ENCODE measurements at regions not wholly inside any gene's neighbourhood (a gene's known extent, or its start where the extent isn't known, plus 50 kb on each side); places are given as distances from the start of the nearest gene placed in this dataset.
A peak's percentile ranks its signal among the peaks of the same experiment; 100 is the strongest.

DNA sequence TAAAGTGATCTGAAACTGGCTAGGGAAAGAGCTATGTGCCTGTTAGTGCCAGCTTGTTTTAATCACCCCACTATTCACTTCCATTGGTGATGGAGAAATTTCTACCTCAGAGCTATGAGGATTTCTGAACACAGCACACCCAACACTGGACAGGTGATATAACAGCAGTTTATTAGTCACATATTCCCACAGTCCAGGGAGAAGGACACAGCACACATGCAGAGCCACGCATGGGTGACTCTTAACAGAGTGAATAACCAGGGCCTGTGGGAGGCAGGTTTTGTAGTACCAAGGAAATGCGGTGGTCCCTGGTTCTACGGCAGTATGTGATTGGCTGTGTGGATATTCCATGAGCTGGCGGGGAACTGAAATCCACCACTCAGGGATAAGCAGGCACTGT is 455.1 kb downstream of the BTG1 start:
- no peak overlapping the region for H3K9ac ChIP-seq (ENCODE audit: low read length)
- ATAC-seq (no peak), DNase-seq (no peak)
- H3K9me3 ChIP-seq (ENCODE audit: low read length) = no peaks in the 10 kb centered on the region
- H3K36me3 ChIP-seq (ENCODE audit: low read depth, low read length) = no peaks in the 10 kb centered on the region
- no peaks in the 10 kb centered on the region for H3K9me2 ChIP-seq (replicated peaks; ENCODE audit: low read length)
- H3K27ac ChIP-seq (ENCODE audit: low read length) = no peak overlapping the region
- no TSS peak for BruUV-seq (replicated peaks)
- no peaks in the 10 kb centered on the region for H3F3A ChIP-seq (ENCODE audit: low read length, unreplicated experiment)
- H3K4me3 ChIP-seq (ENCODE audit: low read length) = no peak overlapping the region
- H3K27me3 ChIP-seq (ENCODE audit: low read length) = no peaks in the 10 kb centered on the region
- no peaks in the 10 kb centered on the region for H4K20me1 ChIP-seq (ENCODE audit: low read length)
- TF ChIP-seq, protein P1, sequence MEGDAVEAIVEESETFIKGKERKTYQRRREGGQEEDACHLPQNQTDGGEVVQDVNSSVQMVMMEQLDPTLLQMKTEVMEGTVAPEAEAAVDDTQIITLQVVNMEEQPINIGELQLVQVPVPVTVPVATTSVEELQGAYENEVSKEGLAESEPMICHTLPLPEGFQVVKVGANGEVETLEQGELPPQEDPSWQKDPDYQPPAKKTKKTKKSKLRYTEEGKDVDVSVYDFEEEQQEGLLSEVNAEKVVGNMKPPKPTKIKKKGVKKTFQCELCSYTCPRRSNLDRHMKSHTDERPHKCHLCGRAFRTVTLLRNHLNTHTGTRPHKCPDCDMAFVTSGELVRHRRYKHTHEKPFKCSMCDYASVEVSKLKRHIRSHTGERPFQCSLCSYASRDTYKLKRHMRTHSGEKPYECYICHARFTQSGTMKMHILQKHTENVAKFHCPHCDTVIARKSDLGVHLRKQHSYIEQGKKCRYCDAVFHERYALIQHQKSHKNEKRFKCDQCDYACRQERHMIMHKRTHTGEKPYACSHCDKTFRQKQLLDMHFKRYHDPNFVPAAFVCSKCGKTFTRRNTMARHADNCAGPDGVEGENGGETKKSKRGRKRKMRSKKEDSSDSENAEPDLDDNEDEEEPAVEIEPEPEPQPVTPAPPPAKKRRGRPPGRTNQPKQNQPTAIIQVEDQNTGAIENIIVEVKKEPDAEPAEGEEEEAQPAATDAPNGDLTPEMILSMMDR (conservative IDR thresholded peaks at IDR 0.05; ENCODE audit: low read depth, low read length) = no peak
- TF ChIP-seq EZH2 (IDR thresholded peaks at IDR 0.05; ENCODE audit: low read length, unreplicated experiment) (no peak), EZH2phosphoT487 (IDR thresholded peaks at IDR 0.05; ENCODE audit: borderline replicate concordance, low read length) (no peak)
- ChIA-PET CTCF (no interaction called here), POLR2A (ENCODE audit: unreplicated experiment) (no interaction called here)
- intact Hi-C loops (cut with micrococcal nuclease) = loop anchor here (10.0 kb wide), 1 partner anchor 306 kb away; no protein-coding TSS in a partner anchor
- no peak overlapping the region for H2AFZ ChIP-seq (ENCODE audit: low read length)
- no peak overlapping the region for H3K4me2 ChIP-seq (ENCODE audit: low read length)
- peaks cover 31% of the 10 kb centered on the region for H3K4me1 ChIP-seq (ENCODE audit: insufficient read depth, low read length)
- H3K79me2 ChIP-seq (ENCODE audit: low read length) = no peaks in the 10 kb centered on the region

- POLR2A ChIA-PET (ENCODE audit: unreplicated experiment) = no interaction called here
- no peak overlapping the region for H2AFZ ChIP-seq (ENCODE audit: low read length)
- intact Hi-C loops (cut with micrococcal nuclease) = loop anchor here (10.0 kb wide), 1 partner anchor 273 kb away; no protein-coding TSS in a partner anchor
- no peaks in the 10 kb centered on the region for H3K79me2 ChIP-seq (ENCODE audit: low read length)
- H4K20me1 ChIP-seq (ENCODE audit: low read length) = no peaks in the 10 kb centered on the region
- H3K36me3 ChIP-seq (ENCODE audit: low read depth, low read length) = no peaks in the 10 kb centered on the region
- no TSS peak for BruUV-seq (replicated peaks)
- H3K27ac ChIP-seq (ENCODE audit: low read length) = peak overlapping the region; percentile 81
- H3K4me3 ChIP-seq (ENCODE audit: low read length) = no peak overlapping the region
- H3K27me3 ChIP-seq (ENCODE audit: low read length) = no peaks in the 10 kb centered on the region
- H3K4me2 ChIP-seq (ENCODE audit: low read length) = peak overlapping the region; percentile 7; the same call in 1 of the 2 replicates
- no peak for TF ChIP-seq EZH2 (IDR thresholded peaks at IDR 0.05; ENCODE audit: low read length, unreplicated experiment)
- TF ChIP-seq, protein P1 (conservative IDR thresholded peaks at IDR 0.05; ENCODE audit: low read depth, low read length) = no peak
- TF ChIP-seq EZH2phosphoT487 (IDR thresholded peaks at IDR 0.05; ENCODE audit: borderline replicate concordance, low read length) = no peak
- CTCF ChIA-PET = no interaction called here
- H3K9ac ChIP-seq (ENCODE audit: low read length) = peak overlapping the region; percentile 62
- peak; percentile 66 for DNase-seq
- H3K9me2 ChIP-seq (replicated peaks; ENCODE audit: low read length) = no peaks in the 10 kb centered on the region
- H3K4me1 ChIP-seq (ENCODE audit: insufficient read depth, low read length) = peaks cover 33% of the 10 kb centered on the region
- peak; percentile 75 for ATAC-seq
- H3K9me3 ChIP-seq (ENCODE audit: low read length) = no peaks in the 10 kb centered on the region
- H3F3A ChIP-seq (ENCODE audit: low read length, unreplicated experiment) = no peaks in the 10 kb centered on the region
Measured at GRCh38 chr12:91687052-91688017, 458.3 kb downstream of the BTG1 start.

DNA sequence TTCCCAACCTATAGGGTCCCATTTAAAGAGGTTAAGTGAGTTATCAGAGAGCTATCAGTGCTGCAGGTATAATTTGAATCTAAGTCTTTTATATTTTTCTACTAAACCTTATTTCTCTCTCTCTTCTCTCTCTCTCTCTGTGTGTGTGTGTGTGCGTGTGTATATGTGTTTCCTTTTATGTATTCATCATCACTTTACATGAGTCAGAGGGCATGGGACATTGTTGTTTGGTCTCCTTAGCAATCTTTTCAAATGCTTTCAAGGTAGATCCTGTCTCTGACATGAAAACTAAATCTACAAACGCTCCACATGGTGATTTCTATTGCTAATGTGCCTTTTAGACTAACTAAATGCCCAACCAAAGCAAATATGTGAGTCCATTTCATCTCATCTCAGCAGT is 459.7 kb downstream of the BTG1 start:
- TF ChIP-seq, protein P1 (conservative IDR thresholded peaks at IDR 0.05; ENCODE audit: low read depth, low read length) = no peak
- no peak for TF ChIP-seq EZH2 (IDR thresholded peaks at IDR 0.05; ENCODE audit: low read length, unreplicated experiment)
- TF ChIP-seq EZH2phosphoT487 (IDR thresholded peaks at IDR 0.05; ENCODE audit: borderline replicate concordance, low read length) = no peak
- no peaks in the 10 kb centered on the region for H3K9me2 ChIP-seq (replicated peaks; ENCODE audit: low read length)
- H2AFZ ChIP-seq (ENCODE audit: low read length) = no peak overlapping the region
- H3K4me1 ChIP-seq (ENCODE audit: insufficient read depth, low read length) = peaks cover 33% of the 10 kb centered on the region
- ATAC-seq (peak; percentile 58), DNase-seq (peak; percentile 85)
- H3K4me2 ChIP-seq (ENCODE audit: low read length) = peak overlapping the region; percentile 27
- peak overlapping the region; percentile 62 for H3K9ac ChIP-seq (ENCODE audit: low read length)
- BruUV-seq (replicated peaks) = no TSS peak
- intact Hi-C loops (cut with micrococcal nuclease) = loop anchor here (10.0 kb wide), 1 partner anchor 271 kb away; no protein-coding TSS in a partner anchor
- ChIA-PET CTCF (no interaction called here), POLR2A (ENCODE audit: unreplicated experiment) (no interaction called here)
- no peaks in the 10 kb centered on the region for H4K20me1 ChIP-seq (ENCODE audit: low read length)
- no peaks in the 10 kb centered on the region for H3K79me2 ChIP-seq (ENCODE audit: low read length)
- no peaks in the 10 kb centered on the region for H3F3A ChIP-seq (ENCODE audit: low read length, unreplicated experiment)
- H3K27ac ChIP-seq (ENCODE audit: low read length) = peak overlapping the region; percentile 81
- H3K36me3 ChIP-seq (ENCODE audit: low read depth, low read length) = no peaks in the 10 kb centered on the region
- no peak overlapping the region for H3K4me3 ChIP-seq (ENCODE audit: low read length)
- H3K9me3 ChIP-seq (ENCODE audit: low read length) = no peaks in the 10 kb centered on the region
- no peaks in the 10 kb centered on the region for H3K27me3 ChIP-seq (ENCODE audit: low read length)

Data from PC-3 (cell line).